ENCODE measurements at regions not wholly inside any gene's neighbourhood (a gene's known extent, or its start where the extent isn't known, plus 50 kb on each side); places are given as distances from the start of the nearest gene placed in this dataset.

GRCh38 chr14:26216786-26217185, 381.0 kb downstream of the NOVA1 start (continued):
- no peak for TF ChIP-seq TSHZ2 (CRISPR knock-in tag; IDR thresholded peaks at IDR 0.05)
- no peak for TF ChIP-seq CREB5 (CRISPR knock-in tag; IDR thresholded peaks at IDR 0.05; ENCODE audit: low read depth)
- TF ChIP-seq TCF4 (CRISPR knock-in tag; IDR thresholded peaks at IDR 0.05; ENCODE audit: borderline replicate concordance) = no peak
- TF ChIP-seq ZFP30 (CRISPR knock-in tag; IDR thresholded peaks at IDR 0.05) = no peak
- TF ChIP-seq PPARA (CRISPR knock-in tag; IDR thresholded peaks at IDR 0.05; ENCODE audit: borderline replicate concordance) = no peak
- no peak for TF ChIP-seq ZNF565 (CRISPR knock-in tag; conservative IDR thresholded peaks at IDR 0.05; ENCODE audit: low read depth)

- ATAC-seq = no peak
- no peak for TF ChIP-seq ZFP3 (CRISPR knock-in tag; IDR thresholded peaks at IDR 0.05)
- no peak for TF ChIP-seq RARB (CRISPR knock-in tag; IDR thresholded peaks at IDR 0.05)
- no peak for TF ChIP-seq ISL1 (CRISPR knock-in tag; IDR thresholded peaks at IDR 0.05)
- TF ChIP-seq BACH2 (CRISPR knock-in tag; IDR thresholded peaks at IDR 0.05; ENCODE audit: borderline replicate concordance) = no peak
- no peak for TF ChIP-seq PATZ1 (CRISPR knock-in tag; IDR thresholded peaks at IDR 0.05; ENCODE audit: borderline replicate concordance)
These were observed 383.8 kb downstream of the NOVA1 start for GRCh38 chr14:26213846-26214575.

- no peak for ATAC-seq
- TF ChIP-seq GLIS3 (CRISPR knock-in tag; IDR thresholded peaks at IDR 0.05) = no peak
- no peak for TF ChIP-seq ZNF565 (CRISPR knock-in tag; conservative IDR thresholded peaks at IDR 0.05; ENCODE audit: low read depth)
- TF ChIP-seq ZFP30 (CRISPR knock-in tag; IDR thresholded peaks at IDR 0.05) = no peak
- TF ChIP-seq PPARA (CRISPR knock-in tag; IDR thresholded peaks at IDR 0.05; ENCODE audit: borderline replicate concordance) = no peak
- no peak for TF ChIP-seq ARNTL (CRISPR knock-in tag; IDR thresholded peaks at IDR 0.05; ENCODE audit: borderline replicate concordance, low read depth)
- TF ChIP-seq CSDC2 (CRISPR knock-in tag; IDR thresholded peaks at IDR 0.05) = no peak
- TF ChIP-seq ZFP3 (CRISPR knock-in tag; IDR thresholded peaks at IDR 0.05) = no peak
- no peak for TF ChIP-seq TCF4 (CRISPR knock-in tag; IDR thresholded peaks at IDR 0.05; ENCODE audit: borderline replicate concordance)
These were observed 388.1 kb downstream of the NOVA1 start for GRCh38 chr14:26209699-26210098.

GRCh38 chr14:26206640-26207039, 391.2 kb downstream of the NOVA1 start:
- TF ChIP-seq ZC3H10 (CRISPR knock-in tag; IDR thresholded peaks at IDR 0.05) = no peak
- TF ChIP-seq ISL1 (CRISPR knock-in tag; IDR thresholded peaks at IDR 0.05) = no peak
- no peak for TF ChIP-seq ZNF565 (CRISPR knock-in tag; conservative IDR thresholded peaks at IDR 0.05; ENCODE audit: low read depth)
- TF ChIP-seq ZNF70 (CRISPR knock-in tag; IDR thresholded peaks at IDR 0.05) = no peak
- TF ChIP-seq TSHZ2 (CRISPR knock-in tag; IDR thresholded peaks at IDR 0.05) = no peak
- TF ChIP-seq SNAI2 (CRISPR knock-in tag; IDR thresholded peaks at IDR 0.05) = no peak
- TF ChIP-seq ZFP3 (CRISPR knock-in tag; IDR thresholded peaks at IDR 0.05) = no peak
- no peak for TF ChIP-seq TCF4 (CRISPR knock-in tag; IDR thresholded peaks at IDR 0.05; ENCODE audit: borderline replicate concordance)
- no peak for TF ChIP-seq ARNTL (CRISPR knock-in tag; IDR thresholded peaks at IDR 0.05; ENCODE audit: borderline replicate concordance, low read depth)
- no peak for TF ChIP-seq ZNF8 (CRISPR knock-in tag; IDR thresholded peaks at IDR 0.05)
- no peak for ATAC-seq
